ENCODE measurements at regions not wholly inside any gene's neighbourhood (a gene's known extent, or its start where the extent isn't known, plus 50 kb on each side); places are given as distances from the start of the nearest gene placed in this dataset.

- no peak overlapping the region for H3K4me2 ChIP-seq (ENCODE audit: low read length)
- H3K4me3 ChIP-seq (ENCODE audit: low read depth, low read length, poor library complexity, severe bottlenecking): no peak overlapping the region
- H4K20me1 ChIP-seq (ENCODE audit: insufficient read depth, low read length): no peaks in the 10 kb centered on the region
- no peaks in the 10 kb centered on the region for H3K27me3 ChIP-seq (ENCODE audit: insufficient read depth, low read length)
- no peak overlapping the region for H3K9ac ChIP-seq (ENCODE audit: low read length)
- no peak overlapping the region for H2AFZ ChIP-seq (ENCODE audit: low read length)
- TF ChIP-seq EZH2 (IDR thresholded peaks at IDR 0.05; ENCODE audit: borderline replicate concordance, low read length) (no peak), CTCF (IDR thresholded peaks at IDR 0.05; ENCODE audit: low read length) (no peak)
- no peaks in the 10 kb centered on the region for H3K9me2 ChIP-seq (ENCODE audit: low read depth, low read length)
- H3K27ac ChIP-seq (ENCODE audit: low read depth, low read length, poor library complexity, severe bottlenecking): no peak overlapping the region
- H3F3A ChIP-seq (ENCODE audit: insufficient read depth, low read length): no peaks in the 10 kb centered on the region
- H3K36me3 ChIP-seq (ENCODE audit: insufficient read depth, low read length): no peaks in the 10 kb centered on the region
- no peaks in the 10 kb centered on the region for H3K79me2 ChIP-seq (ENCODE audit: insufficient read depth, low read length)
- no peaks in the 10 kb centered on the region for H3K9me3 ChIP-seq (ENCODE audit: low read length)
- H3K4me1 ChIP-seq (ENCODE audit: insufficient read depth, low read length, severe bottlenecking): no peaks in the 10 kb centered on the region
Observed at GRCh38 chr6:126643352-126643751, 303.4 kb downstream of the CENPW start.

GRCh38 chr6:126650931-126651330 lies 311.0 kb downstream of the CENPW start:
- Histone ChIP-seq H3K9me2 (ENCODE audit: low read depth, low read length) (no peaks in the 10 kb centered on the region), H3K4me1 (ENCODE audit: insufficient read depth, low read length, severe bottlenecking) (no peaks in the 10 kb centered on the region), H4K20me1 (ENCODE audit: insufficient read depth, low read length) (no peaks in the 10 kb centered on the region), H3K36me3 (ENCODE audit: insufficient read depth, low read length) (no peaks in the 10 kb centered on the region), H3K27me3 (ENCODE audit: insufficient read depth, low read length) (no peaks in the 10 kb centered on the region), H3K27ac (ENCODE audit: low read depth, low read length, poor library complexity, severe bottlenecking) (no peak overlapping the region), H3K9ac (ENCODE audit: low read length) (no peak overlapping the region), H3K4me2 (ENCODE audit: low read length) (no peak overlapping the region), H3K9me3 (ENCODE audit: low read length) (peaks cover 3% of the 10 kb centered on the region), H3F3A (ENCODE audit: insufficient read depth, low read length) (no peaks in the 10 kb centered on the region), H3K79me2 (ENCODE audit: insufficient read depth, low read length) (no peaks in the 10 kb centered on the region), H2AFZ (ENCODE audit: low read length) (no peak overlapping the region), H3K4me3 (ENCODE audit: low read depth, low read length, poor library complexity, severe bottlenecking) (no peak overlapping the region)
- no peak for TF ChIP-seq EZH2 (IDR thresholded peaks at IDR 0.05; ENCODE audit: borderline replicate concordance, low read length)
- no peak for TF ChIP-seq CTCF (IDR thresholded peaks at IDR 0.05; ENCODE audit: low read length)

- H4K20me1 ChIP-seq (ENCODE audit: insufficient read depth, low read length): no peaks in the 10 kb centered on the region
- H3K79me2 ChIP-seq (ENCODE audit: insufficient read depth, low read length): no peaks in the 10 kb centered on the region
- H3K36me3 ChIP-seq (ENCODE audit: insufficient read depth, low read length): no peaks in the 10 kb centered on the region
- no peaks in the 10 kb centered on the region for H3K4me1 ChIP-seq (ENCODE audit: insufficient read depth, low read length, severe bottlenecking)
- H3K27ac ChIP-seq (ENCODE audit: low read depth, low read length, poor library complexity, severe bottlenecking): no peak overlapping the region
- no peak overlapping the region for H3K4me3 ChIP-seq (ENCODE audit: low read depth, low read length, poor library complexity, severe bottlenecking)
- peak; percentile 31; the same call in 1 of the 2 replicates for TF ChIP-seq CTCF (IDR thresholded peaks at IDR 0.05; ENCODE audit: low read length)
- TF ChIP-seq EZH2 (IDR thresholded peaks at IDR 0.05; ENCODE audit: borderline replicate concordance, low read length): no peak
- H3K9ac ChIP-seq (ENCODE audit: low read length): no peak overlapping the region
- H3F3A ChIP-seq (ENCODE audit: insufficient read depth, low read length): no peaks in the 10 kb centered on the region
- no peaks in the 10 kb centered on the region for H3K9me2 ChIP-seq (ENCODE audit: low read depth, low read length)
- peaks cover 3% of the 10 kb centered on the region for H3K9me3 ChIP-seq (ENCODE audit: low read length)
- no peak overlapping the region for H3K4me2 ChIP-seq (ENCODE audit: low read length)
- H2AFZ ChIP-seq (ENCODE audit: low read length): no peak overlapping the region
- H3K27me3 ChIP-seq (ENCODE audit: insufficient read depth, low read length): no peaks in the 10 kb centered on the region
Observed at GRCh38 chr6:126657561-126658175, 317.8 kb downstream of the CENPW start.

Measured in OCI-LY1 (cell line).